ENCODE measurements at regions not wholly inside any gene's neighbourhood (a gene's known extent, or its start where the extent isn't known, plus 50 kb on each side); places are given as distances from the start of the nearest gene placed in this dataset.

- no peak for DNase-seq
Measured at GRCh38 chr7:116310141-116310540, 99.8 kb downstream of the TES start.

GRCh38 chr7:116311259-116311658, 100.9 kb downstream of the TES start:
- no peak for DNase-seq

- DNase-seq = peak; percentile 46
Measured at GRCh38 chr7:116311816-116312471, 101.6 kb downstream of the TES start.

- no peak for DNase-seq
Measured at GRCh38 chr7:116315293-116315692, 105.0 kb downstream of the TES start.

- DNase-seq = no peak
Measured at GRCh38 chr7:116315803-116316202, 105.5 kb downstream of the TES start.

- peak; percentile 94 for DNase-seq
Measured at GRCh38 chr7:116316838-116317628, 106.7 kb downstream of the TES start.

- DNase-seq = no peak
Measured at GRCh38 chr7:116317907-116318306, 107.6 kb downstream of the TES start.

GRCh38 chr7:116322541-116322940, 112.2 kb downstream of the TES start:
- no peak for DNase-seq

- no peak for DNase-seq
Measured at GRCh38 chr7:116324582-116324981, 114.2 kb downstream of the TES start.

GRCh38 chr7:116325517-116325916, 115.2 kb downstream of the TES start:
- no peak for DNase-seq

GRCh38 chr7:116327135-116327534, 116.8 kb downstream of the TES start:
- no peak for DNase-seq

GRCh38 chr7:116327752-116328151, 117.4 kb downstream of the TES start:
- DNase-seq = no peak

GRCh38 chr7:116328161-116328560, 117.8 kb downstream of the TES start:
- no peak for DNase-seq

- no peak for DNase-seq
Measured at GRCh38 chr7:116329686-116330503, 119.6 kb downstream of the TES start.

GRCh38 chr7:116331020-116331419, 120.7 kb downstream of the TES start:
- DNase-seq = no peak

- DNase-seq = no peak
Measured at GRCh38 chr7:116332766-116333165, 122.4 kb downstream of the TES start.

- no peak for DNase-seq
Measured at GRCh38 chr7:116334555-116334954, 124.2 kb downstream of the TES start.

- no peak for DNase-seq
Measured at GRCh38 chr7:116337018-116337417, 126.7 kb downstream of the TES start.

- no peak for DNase-seq
Measured at GRCh38 chr7:116337800-116338199, 127.5 kb downstream of the TES start.

GRCh38 chr7:116339564-116339963, 129.2 kb downstream of the TES start:
- DNase-seq = no peak

GRCh38 chr7:116340201-116340847, 130.0 kb downstream of the TES start:
- no peak for DNase-seq

GRCh38 chr7:116340943-116341907, 130.9 kb downstream of the TES start:
- DNase-seq = peak; percentile 6

Measured in activated CD4-positive, alpha-beta T cell treated with anti-CD3 and anti-CD28 coated beads, Interleukin-10, Interleukin-2, amounts not matched to agents 100 ng/mL and 50 ng/mL, durations not matched to agents 16 hours and 8 hours (primary cell).